ENCODE measurements at regions not wholly inside any gene's neighbourhood (a gene's known extent, or its start where the extent isn't known, plus 50 kb on each side); places are given as distances from the start of the nearest gene placed in this dataset.
A peak's percentile ranks its signal among the peaks of the same experiment; 100 is the strongest.
"Not testable (repeated sequence)": the region's sequence is repeated elsewhere in the genome, so short reads cannot be mapped to it uniquely, and the experiment has no call there.

DNA sequence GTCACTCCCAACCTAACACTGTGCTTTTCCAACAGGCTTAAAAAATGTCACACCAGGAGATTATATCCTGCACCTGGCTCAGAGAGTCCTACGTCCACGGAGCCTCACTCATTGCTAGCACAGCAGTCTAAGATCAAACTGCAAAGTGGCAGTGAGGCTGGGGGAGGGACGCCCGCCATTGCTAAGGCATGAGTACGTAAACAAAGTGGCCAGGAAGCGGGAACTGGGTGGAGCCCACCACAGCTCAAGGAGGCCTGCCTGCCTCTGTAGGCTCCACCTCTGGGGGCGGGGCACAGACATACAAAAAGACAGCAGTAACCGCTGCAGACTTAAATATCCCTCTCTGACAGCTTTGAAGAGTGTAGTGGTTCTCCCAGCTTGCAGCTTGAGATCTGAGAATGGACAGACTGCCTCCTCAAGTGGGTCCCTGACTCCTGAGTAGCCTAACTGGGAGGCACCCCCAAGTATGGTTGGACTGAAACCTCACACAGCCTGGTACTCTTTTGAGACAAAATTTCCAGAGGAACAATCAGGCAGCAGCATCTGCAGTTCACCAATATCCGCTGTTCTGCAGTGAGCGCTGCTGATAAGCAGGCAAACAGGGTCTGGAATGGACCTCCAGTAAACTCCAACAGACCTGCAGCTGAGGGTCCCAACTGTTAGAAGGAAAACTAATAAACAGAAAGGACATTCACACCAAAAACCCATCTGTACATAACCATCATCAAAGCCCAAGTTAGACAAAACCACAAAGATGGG is 2986.4 kb upstream of the OR11H1 start:
- peak; percentile 43 for DNase-seq (ENCODE audit: low read depth)

DNA sequence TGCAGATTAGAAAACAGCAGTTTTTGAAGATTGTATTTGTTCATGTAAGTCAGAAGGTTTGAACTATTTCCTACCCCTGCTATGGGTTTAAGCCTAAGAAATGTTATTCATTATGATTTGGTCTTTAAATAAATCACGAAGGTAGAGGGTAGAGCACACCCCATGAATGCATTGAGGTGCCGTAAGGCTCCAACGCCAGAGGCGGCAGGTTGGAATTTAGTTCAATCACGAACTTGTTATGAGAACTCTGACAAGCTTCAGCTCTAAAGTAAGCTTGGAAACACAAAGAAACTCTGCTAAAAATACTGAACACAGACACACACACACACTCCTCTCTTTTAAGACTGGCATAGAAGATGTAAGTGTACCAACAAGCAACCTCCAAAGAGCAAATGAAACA is 2974.6 kb upstream of the OR11H1 start:
- not testable (repeated sequence) for DNase-seq (ENCODE audit: low read depth)

DNA sequence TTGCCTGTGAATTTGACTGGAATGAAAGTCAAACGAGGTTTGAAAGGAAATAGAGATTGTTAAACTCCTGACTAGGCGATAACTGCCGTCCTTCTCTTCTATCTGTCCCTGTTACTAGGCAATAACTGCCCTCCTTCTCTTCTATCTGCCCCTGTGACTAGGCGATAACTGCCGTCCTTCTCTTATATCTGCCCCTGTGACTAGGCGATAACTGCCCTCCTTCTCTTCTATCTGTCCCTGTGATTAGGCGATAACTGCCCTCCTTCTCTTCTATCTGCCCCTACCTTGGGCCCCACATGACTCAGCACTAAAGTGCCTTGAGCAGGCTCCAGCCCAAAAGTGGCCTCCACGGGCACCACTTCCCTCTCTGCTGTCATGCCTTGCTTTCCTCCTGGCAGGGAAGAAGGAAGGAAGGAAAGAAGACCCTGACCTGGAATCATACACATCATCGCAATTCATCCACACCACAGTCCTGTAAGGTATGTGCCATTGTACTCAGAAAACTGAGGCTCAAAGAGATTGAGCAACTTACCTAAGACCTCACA is 2973.3 kb upstream of the OR11H1 start:
- not testable (repeated sequence) for DNase-seq (ENCODE audit: low read depth)

DNA sequence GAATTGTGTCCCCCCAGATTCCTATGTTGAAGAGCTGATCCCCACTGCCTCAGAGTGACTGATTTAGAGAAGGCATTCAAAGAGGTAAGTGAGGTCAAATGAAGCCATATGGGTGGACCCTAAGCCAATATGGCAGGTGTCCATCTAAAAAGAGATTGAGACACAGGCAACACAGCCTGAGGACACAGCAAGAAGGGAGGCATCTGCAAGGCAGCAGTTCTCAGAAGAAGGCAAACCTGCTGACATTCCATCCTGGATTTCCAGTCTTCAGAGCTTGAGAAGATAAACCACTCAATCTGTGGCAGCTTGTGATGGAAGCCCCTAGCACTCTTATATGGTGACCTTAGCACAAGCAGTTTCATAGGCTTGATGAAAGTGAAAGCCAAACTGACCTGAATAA is 2956.5 kb upstream of the OR11H1 start:
- DNase-seq (ENCODE audit: low read depth) = not testable (repeated sequence)

DNA sequence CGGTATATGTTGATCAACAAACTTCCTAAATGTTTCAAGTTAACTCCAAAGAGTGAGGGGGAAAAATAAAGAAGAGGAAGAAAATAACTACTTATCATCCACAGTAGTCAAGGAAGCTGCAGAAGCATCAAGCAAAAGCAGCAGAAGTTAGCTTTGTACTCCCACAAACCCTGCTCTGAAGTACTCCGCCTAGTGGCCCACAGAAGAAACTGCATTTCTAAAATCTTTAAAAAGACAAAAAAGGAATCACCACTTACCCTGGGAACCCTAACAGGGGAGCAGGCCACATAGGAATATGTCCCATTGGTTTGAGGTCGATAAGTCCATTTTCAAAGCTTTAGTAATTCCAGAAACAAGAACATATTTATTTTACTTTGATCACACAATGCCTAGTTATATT is 2948.3 kb upstream of the OR11H1 start:
- not testable (repeated sequence) for DNase-seq (ENCODE audit: low read depth)

DNA sequence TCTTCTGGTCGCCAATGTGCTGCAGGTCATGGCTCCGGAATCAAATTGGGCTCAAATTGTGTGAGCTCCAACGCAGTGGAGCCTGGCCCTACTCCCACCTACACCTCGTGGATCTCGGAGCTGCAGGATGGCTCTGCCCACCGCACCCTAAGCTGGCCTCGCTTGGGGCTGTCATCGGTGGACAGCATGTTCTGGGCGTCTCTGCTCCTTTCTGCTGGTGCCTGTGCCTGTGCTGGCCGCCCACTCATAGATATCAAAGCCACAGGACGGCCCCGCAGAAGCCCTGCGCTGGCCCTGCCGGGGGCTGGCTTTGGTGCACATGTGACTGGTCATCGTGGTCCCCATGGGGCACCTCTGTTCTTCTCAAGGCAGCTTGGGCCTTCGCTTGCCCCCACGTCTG is 2943.5 kb upstream of the OR11H1 start:
- not testable (repeated sequence) for DNase-seq (ENCODE audit: low read depth)

DNA sequence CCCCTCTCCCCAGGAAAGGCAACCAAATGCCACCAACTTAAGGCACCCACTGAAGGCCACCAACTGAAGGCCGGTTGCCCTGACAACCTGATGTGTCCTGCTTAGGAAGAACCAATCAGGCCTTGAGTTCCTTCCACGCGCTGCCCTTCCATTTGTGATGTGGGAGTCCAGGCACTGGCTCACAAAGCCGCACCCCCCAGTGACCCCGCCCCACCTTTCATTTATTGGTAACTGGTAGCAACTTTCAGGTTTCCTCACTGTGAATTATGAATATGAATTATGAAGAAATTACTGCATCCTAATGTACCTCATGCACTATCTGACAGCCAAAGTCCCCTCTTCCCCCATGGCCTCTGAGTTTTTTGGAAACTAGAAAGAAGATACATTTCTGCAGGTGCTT is 2943.1 kb upstream of the OR11H1 start:
- not testable (repeated sequence) for DNase-seq (ENCODE audit: low read depth)

DNA sequence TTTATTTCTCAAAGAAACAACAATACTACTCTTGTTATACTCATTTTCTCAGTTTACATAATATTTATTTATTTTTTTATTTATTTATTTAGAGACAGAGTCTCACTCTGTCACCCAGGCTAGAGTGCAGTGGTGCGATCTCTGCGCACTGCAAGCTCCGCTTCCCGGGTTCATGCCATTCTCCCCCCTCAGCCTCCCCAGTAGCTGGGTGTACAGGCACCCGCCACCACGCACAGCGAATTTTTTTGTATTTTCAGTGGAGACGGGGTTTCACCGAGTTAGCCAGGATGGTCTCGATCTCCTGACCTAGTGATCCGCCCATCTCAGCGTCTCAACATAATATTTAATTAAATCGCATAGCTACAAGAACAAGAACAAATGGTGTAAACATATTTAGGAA is 2932.3 kb upstream of the OR11H1 start:
- not testable (repeated sequence) for DNase-seq (ENCODE audit: low read depth)

DNA sequence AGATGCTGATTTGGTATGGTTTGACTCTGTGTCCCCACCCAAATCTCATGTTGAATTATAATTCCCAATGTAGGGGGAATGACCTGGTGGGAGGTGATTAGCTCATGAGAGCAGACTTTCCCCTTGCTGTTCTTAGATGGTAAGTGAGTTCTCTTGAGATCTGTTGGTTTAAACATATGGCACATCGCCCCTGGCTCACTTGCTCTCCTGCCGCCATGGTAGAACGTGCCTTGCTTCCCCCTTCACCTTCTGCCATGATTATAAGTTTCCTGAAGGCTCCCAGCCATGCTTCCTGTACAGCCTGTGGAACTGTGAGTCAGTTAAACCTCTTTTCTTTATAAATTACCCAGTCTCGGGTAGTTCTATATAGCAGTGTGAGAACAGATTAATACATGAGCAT is 2930.2 kb upstream of the OR11H1 start:
- not testable (repeated sequence) for DNase-seq (ENCODE audit: low read depth)

DNA sequence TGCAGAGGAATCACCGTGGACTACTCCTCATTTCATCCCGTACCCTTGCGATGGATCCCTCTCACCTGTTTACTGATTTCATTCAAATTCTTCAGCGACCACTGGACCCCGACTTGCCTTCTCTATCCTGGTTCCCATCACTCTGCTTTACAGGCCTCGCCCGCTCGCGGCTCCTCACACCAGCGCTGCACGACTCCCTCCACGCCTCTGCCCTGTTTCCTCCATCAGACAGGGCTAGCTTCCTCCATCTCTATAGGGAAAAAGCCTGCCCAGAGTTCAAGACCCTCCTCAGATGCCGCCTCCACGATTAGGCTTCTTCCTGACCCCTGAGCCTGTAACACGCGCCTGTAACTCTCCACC is 2926.5 kb upstream of the OR11H1 start:
- peak; percentile 22 for DNase-seq (ENCODE audit: low read depth)

DNA sequence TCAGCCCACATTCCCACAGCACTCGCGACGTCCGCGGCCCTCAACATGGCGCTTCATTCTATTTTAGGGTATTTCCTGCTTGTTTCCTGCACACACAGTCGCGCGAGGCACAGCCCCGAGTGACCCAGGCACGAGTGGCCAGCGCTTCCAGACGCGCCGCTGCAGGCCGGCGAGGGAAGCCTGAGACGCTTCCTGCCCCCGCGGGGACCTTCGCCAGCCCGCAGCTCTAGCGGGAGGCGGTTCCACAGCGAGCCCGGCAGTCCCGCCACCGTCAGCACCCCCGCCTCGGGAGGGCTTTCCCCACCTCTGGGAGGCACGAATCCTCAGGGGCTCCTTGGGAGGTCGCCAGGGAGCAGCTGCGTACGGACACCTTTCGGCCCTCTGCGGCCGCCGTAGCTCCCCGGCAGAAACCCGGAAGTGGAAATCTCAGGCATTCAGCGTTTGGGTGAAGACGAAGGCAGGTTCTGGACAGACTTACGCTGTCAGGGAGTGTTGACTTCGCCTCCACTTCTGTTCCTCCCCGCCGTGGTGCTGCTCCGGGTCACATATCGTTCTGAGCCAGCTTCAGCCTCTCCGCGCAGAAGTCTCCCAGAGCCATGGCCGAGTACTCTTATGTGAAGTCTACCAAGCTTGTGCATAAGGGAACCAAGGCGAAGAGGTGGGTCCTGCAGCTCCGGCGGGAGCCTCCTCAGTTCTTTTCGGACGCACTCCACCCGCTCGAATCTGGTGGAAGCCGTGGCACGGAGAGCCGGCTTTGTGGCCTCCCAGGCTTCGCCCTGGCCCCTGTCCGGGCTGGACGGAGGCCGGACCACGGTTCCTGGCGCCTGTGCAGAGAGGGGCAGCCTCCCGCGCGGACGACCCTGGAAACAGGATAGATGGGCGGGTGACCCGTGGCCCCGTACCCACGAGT is 2925.9 kb upstream of the OR11H1 start:
- peak; percentile 91 for DNase-seq (ENCODE audit: low read depth)

DNA sequence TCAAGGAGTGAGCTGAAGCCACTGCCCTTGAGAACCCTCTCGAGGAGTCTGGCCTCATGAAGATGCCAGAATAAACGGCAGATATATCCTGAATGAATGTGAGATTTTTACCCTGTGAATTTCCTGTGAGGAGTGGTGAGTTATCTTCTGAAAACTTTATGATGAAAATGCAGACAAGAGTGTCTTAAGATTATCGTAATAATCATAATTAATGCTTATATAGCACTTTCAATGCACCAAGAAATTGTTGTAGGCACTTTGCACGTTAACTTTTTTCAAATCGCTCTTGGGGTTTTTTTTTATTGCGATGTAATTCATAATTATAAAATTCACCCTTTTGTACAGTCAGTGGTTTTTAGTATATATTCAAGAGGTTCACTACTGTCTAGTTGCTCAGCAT is 2924.6 kb upstream of the OR11H1 start:
- DNase-seq (ENCODE audit: low read depth) = not testable (repeated sequence)

DNA sequence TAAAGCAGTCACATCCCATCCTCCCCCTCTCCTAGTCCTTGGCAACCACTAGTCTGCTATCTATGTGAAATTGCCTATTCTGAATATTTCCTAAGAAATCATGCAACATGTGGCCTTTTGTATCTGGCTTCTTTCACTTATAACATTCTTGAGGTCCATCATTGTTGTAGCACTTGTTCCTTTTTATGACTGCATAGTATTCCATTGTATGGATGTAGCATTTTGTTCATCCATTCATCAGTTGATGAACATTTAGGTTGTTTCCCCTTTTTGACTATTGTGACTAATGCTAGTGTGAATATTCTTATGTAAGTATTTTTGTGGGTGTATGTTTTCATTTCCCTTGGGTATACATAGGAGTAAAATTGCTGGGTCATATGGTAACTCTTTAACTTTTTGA is 2924.2 kb upstream of the OR11H1 start:
- not testable (repeated sequence) for DNase-seq (ENCODE audit: low read depth)

DNA sequence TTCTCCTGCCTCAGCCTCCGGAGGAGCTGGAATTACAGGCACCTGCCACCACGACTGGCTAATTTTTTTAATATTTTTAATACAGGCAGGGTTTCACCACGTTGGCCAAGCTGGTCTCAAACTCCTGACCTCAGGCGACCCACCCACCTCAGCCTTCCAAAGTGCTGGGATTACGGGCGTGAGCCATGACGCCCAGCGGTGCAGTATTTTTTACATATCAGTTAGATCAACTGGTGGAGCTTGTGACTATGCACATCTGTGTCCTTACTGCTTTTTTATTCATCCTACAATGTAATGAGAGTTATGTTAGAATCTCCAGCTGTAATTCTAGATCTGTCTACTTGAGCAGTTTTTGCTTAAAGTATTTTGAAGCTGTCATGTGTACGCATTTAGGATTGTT is 2919.5 kb upstream of the OR11H1 start:
- DNase-seq (ENCODE audit: low read depth) = not testable (repeated sequence)

DNA sequence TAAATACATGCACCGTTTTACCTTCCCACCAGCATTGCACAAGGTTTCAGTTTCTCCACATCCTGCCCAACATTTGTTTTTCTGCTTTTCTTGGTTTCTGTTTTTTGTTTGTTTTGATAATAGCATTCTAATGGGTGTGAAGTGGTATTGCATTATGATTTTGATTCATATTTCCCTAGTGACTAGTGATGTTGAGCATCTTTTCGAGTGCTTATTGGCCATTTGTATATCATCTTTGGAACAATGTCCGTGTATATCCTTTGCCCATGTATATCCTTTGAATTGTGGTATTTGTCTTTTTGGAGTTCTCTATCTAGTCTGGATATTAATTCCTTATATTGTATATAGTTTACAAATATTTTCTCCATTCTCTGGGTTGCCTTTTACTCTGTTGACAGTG is 2914.8 kb upstream of the OR11H1 start:
- DNase-seq (ENCODE audit: low read depth) = no peak

DNA sequence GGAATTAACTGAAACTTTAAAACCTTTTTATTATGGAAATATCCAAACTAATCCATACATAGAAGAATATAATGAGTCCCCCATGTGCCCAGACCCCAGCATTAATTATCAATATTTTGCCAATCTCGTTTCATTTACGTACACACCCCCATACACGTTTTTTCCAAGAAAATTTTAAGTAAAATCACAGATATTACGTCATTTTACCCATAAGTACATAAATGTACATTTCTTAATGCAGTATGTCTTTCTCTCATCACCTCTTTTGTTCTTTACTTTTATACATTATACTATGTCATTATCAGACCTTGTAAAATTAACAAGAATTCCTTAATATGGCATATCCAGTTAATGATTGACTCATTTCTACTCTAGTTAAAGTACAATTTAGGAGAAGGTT is 2914.1 kb upstream of the OR11H1 start:
- DNase-seq (ENCODE audit: low read depth) = not testable (repeated sequence)

DNA sequence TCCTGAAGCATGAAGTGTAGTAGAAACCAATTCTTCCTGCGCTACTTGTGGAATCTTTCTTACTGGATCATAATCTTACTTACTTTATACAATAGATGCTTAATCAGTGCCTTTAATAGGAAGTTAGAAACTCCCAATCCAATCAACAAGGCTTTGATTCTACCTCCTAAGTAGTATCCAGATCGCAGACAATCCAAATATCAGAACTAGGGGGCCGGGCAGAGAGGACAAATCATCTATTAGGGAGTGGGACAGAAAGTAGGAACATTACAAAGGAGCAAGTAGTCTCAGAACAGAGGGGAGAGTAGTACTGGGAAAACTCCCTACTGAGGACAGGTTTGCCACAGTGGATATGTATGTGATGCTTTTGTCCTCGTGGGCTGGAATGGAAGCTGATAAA is 2901.1 kb upstream of the OR11H1 start:
- not testable (repeated sequence) for DNase-seq (ENCODE audit: low read depth)

DNA sequence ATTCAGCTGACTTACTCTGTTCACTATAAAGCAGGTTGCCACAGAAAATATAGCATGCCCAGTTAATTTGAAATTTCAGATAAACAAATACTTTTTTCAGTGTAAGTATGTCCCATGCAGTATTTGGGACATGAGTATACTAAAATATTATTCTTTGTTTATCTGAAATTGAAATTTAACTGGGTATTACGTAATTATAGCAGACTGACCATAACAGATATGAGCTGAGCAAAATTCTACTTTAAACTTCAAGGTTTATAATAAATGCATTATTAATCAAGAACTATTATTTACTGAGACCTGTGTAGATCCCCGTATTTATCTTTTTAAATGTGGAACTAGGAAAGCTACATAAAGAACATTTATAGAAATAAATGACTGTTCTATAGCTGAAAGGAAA is 2898.2 kb upstream of the OR11H1 start:
- DNase-seq (ENCODE audit: low read depth) = not testable (repeated sequence)

DNA sequence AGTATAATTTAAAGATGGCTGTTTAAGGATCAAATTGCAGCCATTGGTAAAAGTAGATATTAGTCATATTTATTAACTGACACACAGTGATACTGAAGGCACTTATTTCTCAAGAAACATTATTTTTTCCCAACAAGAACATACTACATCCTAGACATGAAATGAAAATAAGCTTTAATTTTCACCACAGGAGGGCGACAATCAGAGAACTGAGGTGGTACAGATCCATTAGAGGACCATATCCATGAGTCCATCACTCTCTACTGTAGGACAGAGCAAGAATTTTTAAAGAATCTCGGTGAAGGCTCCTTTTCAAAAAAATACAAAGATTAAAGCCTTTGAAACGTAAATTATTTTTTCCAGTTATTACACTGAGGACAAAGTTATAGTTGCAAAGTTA is 2897.0 kb upstream of the OR11H1 start:
- DNase-seq (ENCODE audit: low read depth) = not testable (repeated sequence)

DNA sequence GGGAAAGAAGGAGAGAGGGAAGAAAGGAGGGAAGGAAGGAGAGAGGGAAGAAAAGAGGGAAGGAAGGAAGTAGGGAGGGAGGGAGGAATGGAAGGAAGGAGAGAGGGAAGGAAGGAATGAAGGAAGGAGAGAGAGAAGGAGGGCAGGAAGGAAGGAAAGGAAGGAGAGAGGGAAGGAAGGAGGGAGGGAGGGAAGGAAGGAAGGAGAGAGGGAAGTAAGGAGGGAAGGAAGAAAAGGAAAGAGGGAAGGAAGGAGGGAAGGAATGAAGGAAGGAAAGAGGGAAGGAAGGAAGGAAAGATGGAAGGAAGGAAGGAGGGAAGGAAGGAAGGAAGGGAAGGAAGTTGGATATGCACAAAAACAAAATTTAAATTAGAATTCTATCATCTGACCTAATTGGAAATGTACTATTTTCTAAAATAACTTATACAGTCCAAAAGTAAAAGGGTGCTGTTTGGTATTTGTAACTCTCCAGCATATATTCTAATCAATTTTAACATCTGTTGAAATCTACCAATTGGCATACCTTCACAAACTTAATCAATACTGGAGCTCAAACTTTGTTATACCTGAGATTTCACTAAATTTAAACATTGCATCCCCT is 2890.3 kb upstream of the OR11H1 start:
- DNase-seq (ENCODE audit: low read depth) = not testable (repeated sequence)

DNA sequence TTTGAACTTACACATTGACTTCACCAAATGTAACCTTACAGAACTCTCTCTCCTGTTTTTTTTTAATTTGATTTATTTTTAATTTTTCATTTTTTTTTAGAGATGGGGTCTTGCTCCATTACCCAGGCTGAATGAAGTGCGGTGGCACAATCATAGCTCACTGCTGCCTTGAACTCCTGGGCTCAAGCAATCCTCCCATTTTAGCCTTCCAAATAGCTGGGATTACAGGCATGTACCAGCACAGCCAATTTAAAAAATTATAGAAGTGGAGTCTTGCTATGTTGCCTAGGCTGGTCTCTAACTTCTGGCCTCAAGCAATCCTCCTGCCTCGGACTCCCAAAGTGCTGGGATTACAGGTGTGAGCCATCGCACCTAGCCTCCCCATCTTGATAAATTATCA is 2889.7 kb upstream of the OR11H1 start:
- DNase-seq (ENCODE audit: low read depth) = not testable (repeated sequence)

Data from HT1080 (cell line).